ENCODE measurements at regions not wholly inside any gene's neighbourhood (a gene's known extent, or its start where the extent isn't known, plus 50 kb on each side); places are given as distances from the start of the nearest gene placed in this dataset.
"Not testable (repeated sequence)": the region's sequence is repeated elsewhere in the genome, so short reads cannot be mapped to it uniquely, and the experiment has no call there.

DNA sequence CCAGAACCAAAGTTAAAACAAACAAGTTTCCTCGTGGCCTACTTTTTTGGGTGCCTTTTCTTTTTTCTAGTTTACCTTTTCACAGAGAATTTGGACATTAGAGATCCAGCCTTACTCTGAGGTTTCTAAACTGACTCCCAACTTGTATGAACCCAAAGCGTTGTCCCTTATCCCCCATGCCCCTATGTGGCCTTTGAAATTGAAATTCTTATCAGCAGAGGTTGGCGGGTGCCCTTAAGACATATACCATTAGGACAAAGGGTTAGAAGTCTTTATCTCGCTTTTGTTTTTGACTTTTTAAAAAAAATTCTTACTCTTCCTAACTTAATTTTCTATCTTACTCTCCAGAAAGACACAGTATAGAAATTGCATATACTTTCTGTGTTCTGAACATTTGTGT is 76.3 kb upstream of the C7orf33 start:
- Histone ChIP-seq H2AFZ (ENCODE audit: insufficient read depth, low read length, poor library complexity) (no peak overlapping the region), H4K91ac (ENCODE audit: low read depth, low read length) (no peak overlapping the region), H3K14ac (ENCODE audit: low read length) (no peak overlapping the region), H3K18ac (ENCODE audit: low read length) (no peak overlapping the region), H2BK12ac (ENCODE audit: low read length) (no peak overlapping the region), H3K23ac (ENCODE audit: low read length) (no peak overlapping the region), H2BK5ac (ENCODE audit: low read depth, low read length, poor library complexity) (no peak overlapping the region), H3K9ac (ENCODE audit: low read length) (no peak overlapping the region), H3K9me3 (ENCODE audit: insufficient read depth, low read depth, low read length) (no peaks in the 10 kb centered on the region), H4K12ac (ENCODE audit: low read depth, low read length) (no peak overlapping the region), H2AK5ac (ENCODE audit: low read length) (no peak overlapping the region), H3K4me3 (ENCODE audit: low read depth, low read length) (no peak overlapping the region), H3K79me2 (ENCODE audit: control insufficient read depth, insufficient read depth, low read length, poor library complexity) (no peaks in the 10 kb centered on the region), H4K8ac (ENCODE audit: low read depth, low read length) (no peak overlapping the region), H3K4ac (ENCODE audit: low read depth, low read length) (no peak overlapping the region), H3K27ac (ENCODE audit: low read depth, low read length) (no peak overlapping the region), H3K4me2 (ENCODE audit: low read length) (no peak overlapping the region), H3K4me1 (ENCODE audit: control insufficient read depth in 1 of 2, insufficient read depth in 2 of 2, low read length in 2 of 2) (peaks cover 2 to 5% of the 10 kb centered on the region in 2 experiments), H2BK120ac (ENCODE audit: insufficient read depth, low read length, poor library complexity) (no peak overlapping the region), H3K36me3 (ENCODE audit: control insufficient read depth in 1 of 2, insufficient read depth in 2 of 2, low read length in 2 of 2) (no peaks in the 10 kb centered on the region), H3K79me1 (ENCODE audit: low read length) (peaks cover 10% of the 10 kb centered on the region), H3K27me3 (ENCODE audit: insufficient read depth, low read length) (no peaks in the 10 kb centered on the region)
- WGBS (ENCODE audit: extremely low coverage, insufficient coverage, insufficient read length), result no CpG with 5 or more reads among the region's 4 CpGs
- peak; percentile 67 to 90 for DNase-seq

DNA sequence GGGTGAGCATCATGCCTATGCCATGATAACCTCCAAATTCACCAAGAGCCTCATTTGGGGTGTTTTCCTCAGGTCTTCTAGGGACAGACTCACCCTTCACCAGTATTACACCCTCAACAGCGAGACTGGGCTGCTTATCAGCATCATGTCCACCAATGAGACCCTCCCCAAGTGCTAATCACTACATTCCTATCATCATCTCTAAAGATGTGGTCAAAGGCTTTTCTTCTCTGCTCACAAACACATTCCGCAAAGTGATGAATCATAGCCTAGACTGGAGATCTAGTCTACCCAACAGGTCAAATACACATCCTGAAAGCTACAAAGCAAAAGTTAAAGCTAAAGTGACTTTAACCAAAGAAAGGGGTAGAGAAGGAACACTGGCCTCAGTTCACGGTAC is 75.3 kb upstream of the C7orf33 start:
- H2AFZ ChIP-seq (ENCODE audit: insufficient read depth, low read length, poor library complexity), result no peak overlapping the region
- H3K4ac ChIP-seq (ENCODE audit: low read depth, low read length), result no peak overlapping the region
- no peak overlapping the region for H3K14ac ChIP-seq (ENCODE audit: low read length)
- H3K9ac ChIP-seq (ENCODE audit: low read length), result no peak overlapping the region
- no peak overlapping the region for H4K8ac ChIP-seq (ENCODE audit: low read depth, low read length)
- no peak overlapping the region for H2AK5ac ChIP-seq (ENCODE audit: low read length)
- no peaks in the 10 kb centered on the region for H3K27me3 ChIP-seq (ENCODE audit: insufficient read depth, low read length)
- no peaks in the 10 kb centered on the region for H3K9me3 ChIP-seq (ENCODE audit: insufficient read depth, low read depth, low read length)
- no CpG with 5 or more reads among the region's 3 CpGs for WGBS (ENCODE audit: extremely low coverage, insufficient coverage, insufficient read length)
- H3K36me3 ChIP-seq (ENCODE audit: control insufficient read depth in 1 of 2, insufficient read depth in 2 of 2, low read length in 2 of 2), result no peaks in the 10 kb centered on the region
- H3K4me2 ChIP-seq (ENCODE audit: low read length), result no peak overlapping the region
- peaks cover 2 to 5% of the 10 kb centered on the region in 2 experiments for H3K4me1 ChIP-seq (ENCODE audit: control insufficient read depth in 1 of 2, insufficient read depth in 2 of 2, low read length in 2 of 2)
- H2BK12ac ChIP-seq (ENCODE audit: low read length), result no peak overlapping the region
- peaks cover 10% of the 10 kb centered on the region for H3K79me1 ChIP-seq (ENCODE audit: low read length)
- peak overlapping the region; percentile 59 for H2BK120ac ChIP-seq (ENCODE audit: insufficient read depth, low read length, poor library complexity)
- H3K18ac ChIP-seq (ENCODE audit: low read length), result no peak overlapping the region
- no peak overlapping the region for H4K12ac ChIP-seq (ENCODE audit: low read depth, low read length)
- peak overlapping the region; percentile 25 for H2BK5ac ChIP-seq (ENCODE audit: low read depth, low read length, poor library complexity)
- peak overlapping the region; percentile 28 for H4K91ac ChIP-seq (ENCODE audit: low read depth, low read length)
- H3K4me3 ChIP-seq (ENCODE audit: low read depth, low read length), result no peak overlapping the region
- H3K23ac ChIP-seq (ENCODE audit: low read length), result no peak overlapping the region
- H3K79me2 ChIP-seq (ENCODE audit: control insufficient read depth, insufficient read depth, low read length, poor library complexity), result no peaks in the 10 kb centered on the region
- peak; percentile 27 to 73 for DNase-seq
- peak overlapping the region; percentile 48 for H3K27ac ChIP-seq (ENCODE audit: low read depth, low read length)

GRCh38 chr7:148515728-148516695 is 74.6 kb upstream of the C7orf33 start:
- H2BK5ac ChIP-seq (ENCODE audit: low read depth, low read length, poor library complexity), result peak overlapping the region; percentile 25
- no peak overlapping the region for H2BK12ac ChIP-seq (ENCODE audit: low read length)
- H3K27me3 ChIP-seq (ENCODE audit: insufficient read depth, low read length), result no peaks in the 10 kb centered on the region
- H2BK120ac ChIP-seq (ENCODE audit: insufficient read depth, low read length, poor library complexity), result no peak overlapping the region
- no peak overlapping the region for H3K9ac ChIP-seq (ENCODE audit: low read length)
- H3K9me3 ChIP-seq (ENCODE audit: insufficient read depth, low read depth, low read length), result no peaks in the 10 kb centered on the region
- H2AFZ ChIP-seq (ENCODE audit: insufficient read depth, low read length, poor library complexity), result no peak overlapping the region
- no peak overlapping the region for H3K4ac ChIP-seq (ENCODE audit: low read depth, low read length)
- H3K4me2 ChIP-seq (ENCODE audit: low read length), result no peak overlapping the region
- H2AK5ac ChIP-seq (ENCODE audit: low read length), result no peak overlapping the region
- no peaks in the 10 kb centered on the region for H3K79me2 ChIP-seq (ENCODE audit: control insufficient read depth, insufficient read depth, low read length, poor library complexity)
- H4K91ac ChIP-seq (ENCODE audit: low read depth, low read length), result no peak overlapping the region
- DNase-seq, result peak; percentile 87 to 91
- H3K18ac ChIP-seq (ENCODE audit: low read length), result no peak overlapping the region
- no peaks in the 10 kb centered on the region for H3K36me3 ChIP-seq (ENCODE audit: control insufficient read depth in 1 of 2, insufficient read depth in 2 of 2, low read length in 2 of 2)
- H3K4me1 ChIP-seq (ENCODE audit: control insufficient read depth in 1 of 2, insufficient read depth in 2 of 2, low read length in 2 of 2), result peaks cover 4 to 8% of the 10 kb centered on the region in 2 experiments
- peaks cover 12% of the 10 kb centered on the region for H3K79me1 ChIP-seq (ENCODE audit: low read length)
- H3K14ac ChIP-seq (ENCODE audit: low read length), result no peak overlapping the region
- H3K4me3 ChIP-seq (ENCODE audit: low read depth, low read length), result no peak overlapping the region
- H4K12ac ChIP-seq (ENCODE audit: low read depth, low read length), result no peak overlapping the region
- H4K8ac ChIP-seq (ENCODE audit: low read depth, low read length), result no peak overlapping the region
- no peak overlapping the region for H3K23ac ChIP-seq (ENCODE audit: low read length)
- H3K27ac ChIP-seq (ENCODE audit: low read depth, low read length), result peak overlapping the region; percentile 35
- no CpG with 5 or more reads among the region's 6 CpGs for WGBS (ENCODE audit: extremely low coverage, insufficient coverage, insufficient read length)

- Histone ChIP-seq H3K4me1 (ENCODE audit: control insufficient read depth in 1 of 2, insufficient read depth in 2 of 2, low read length in 2 of 2) (peaks cover 9 to 12% of the 10 kb centered on the region in 2 experiments), H2BK120ac (ENCODE audit: insufficient read depth, low read length, poor library complexity) (peak overlapping the region; percentile 38)
- not testable (repeated sequence) for H2AK5ac ChIP-seq (ENCODE audit: low read length); H4K91ac ChIP-seq (ENCODE audit: low read depth, low read length); DNase-seq; H4K8ac ChIP-seq (ENCODE audit: low read depth, low read length); H3K9me3 ChIP-seq (ENCODE audit: insufficient read depth, low read depth, low read length); H3K4ac ChIP-seq (ENCODE audit: low read depth, low read length); H3K4me3 ChIP-seq (ENCODE audit: low read depth, low read length); H3K23ac ChIP-seq (ENCODE audit: low read length); H3K27me3 ChIP-seq (ENCODE audit: insufficient read depth, low read length); H4K12ac ChIP-seq (ENCODE audit: low read depth, low read length); H3K9ac ChIP-seq (ENCODE audit: low read length); H3K79me1 ChIP-seq (ENCODE audit: low read length); H3K18ac ChIP-seq (ENCODE audit: low read length); H3K27ac ChIP-seq (ENCODE audit: low read depth, low read length); H2AFZ ChIP-seq (ENCODE audit: insufficient read depth, low read length, poor library complexity); H3K14ac ChIP-seq (ENCODE audit: low read length); H3K36me3 ChIP-seq (ENCODE audit: control insufficient read depth in 1 of 2, insufficient read depth in 2 of 2, low read length in 2 of 2); H2BK12ac ChIP-seq (ENCODE audit: low read length); H3K79me2 ChIP-seq (ENCODE audit: control insufficient read depth, insufficient read depth, low read length, poor library complexity); H2BK5ac ChIP-seq (ENCODE audit: low read depth, low read length, poor library complexity); H3K4me2 ChIP-seq (ENCODE audit: low read length)
- no CpG with 5 or more reads among the region's 4 CpGs for WGBS (ENCODE audit: extremely low coverage, insufficient coverage, insufficient read length)
Measured at GRCh38 chr7:148519386-148519785, 71.2 kb upstream of the C7orf33 start.

Measured in trophoblast cell (in vitro differentiated cells and primary cell).